ENCODE measurements at regions not wholly inside any gene's neighbourhood (a gene's known extent, or its start where the extent isn't known, plus 50 kb on each side); places are given as distances from the start of the nearest gene placed in this dataset.

DNA sequence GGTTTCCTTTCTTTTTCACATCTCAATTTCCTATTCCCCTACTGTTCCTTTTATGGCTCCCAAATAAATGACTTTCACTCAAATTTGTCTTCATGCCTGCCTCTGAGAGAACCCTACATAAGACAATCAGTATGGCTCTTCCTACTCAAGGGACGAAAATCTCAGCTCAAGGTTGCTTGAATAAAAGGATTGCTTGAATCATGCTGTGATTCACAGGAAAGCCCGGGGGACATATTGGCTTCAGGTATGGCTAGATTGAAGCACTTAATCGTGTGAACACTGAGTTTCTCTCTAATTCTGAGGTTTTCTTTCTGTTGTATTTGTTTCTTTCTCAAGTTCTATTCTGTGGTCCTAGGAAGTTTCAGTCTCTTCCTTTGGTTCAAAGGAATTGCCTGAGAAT, 140.3 kb upstream of the SULF2 start:
- TF ChIP-seq POLR2A (IDR thresholded peaks at IDR 0.05) (no peak), CTCF (IDR thresholded peaks at IDR 0.05) (no peak)
